NCI-H510A (cell line): ENCODE measurements at regions not wholly inside any gene's neighbourhood (a gene's known extent, or its start where the extent isn't known, plus 50 kb on each side); places are given as distances from the start of the nearest gene placed in this dataset.

Experiments
- DNase-seq: peaks from one replicate; lab custom pipeline; 2025; lab: John Stamatoyannopoulos, UW

DNA sequence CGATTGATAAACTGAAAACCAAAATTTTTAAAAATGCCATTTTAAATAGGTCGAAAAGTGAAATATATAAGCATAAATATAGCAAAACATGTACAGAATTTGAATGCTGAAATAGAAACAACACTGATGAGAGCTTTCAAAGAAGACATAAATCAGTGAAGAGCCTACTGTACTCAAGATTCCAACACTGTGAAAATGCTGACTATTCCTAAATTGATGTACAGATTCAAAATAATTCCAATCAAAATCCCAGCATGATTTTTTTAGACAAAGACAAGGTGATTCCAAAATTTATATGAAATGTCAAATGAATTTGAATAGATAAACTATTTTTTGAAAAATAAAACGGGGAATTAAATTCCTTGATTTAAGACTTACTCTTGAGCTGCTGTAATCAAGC, 1010.4 kb downstream of the TBC1D22A start:
- no peak for DNase-seq

DNA sequence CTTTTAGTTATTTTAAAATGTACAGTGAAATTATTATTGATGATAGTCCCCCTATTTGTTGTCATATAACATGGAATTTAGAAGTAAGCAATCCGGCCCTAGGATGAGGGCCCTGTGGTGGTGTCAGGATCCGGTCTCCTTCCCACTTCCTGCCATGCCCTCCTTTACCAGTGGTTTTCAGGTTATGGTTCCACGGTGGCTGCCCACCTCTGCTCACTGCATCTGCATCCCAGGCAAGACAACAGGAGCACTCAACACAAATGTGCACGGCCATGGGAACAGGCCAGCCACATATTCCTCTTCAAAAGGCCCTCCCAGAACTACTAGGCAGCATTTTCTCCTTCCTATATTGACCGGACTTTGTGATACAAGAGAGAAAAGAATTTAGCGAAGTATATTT, 1007.2 kb downstream of the TBC1D22A start:
- no peak for DNase-seq

DNA sequence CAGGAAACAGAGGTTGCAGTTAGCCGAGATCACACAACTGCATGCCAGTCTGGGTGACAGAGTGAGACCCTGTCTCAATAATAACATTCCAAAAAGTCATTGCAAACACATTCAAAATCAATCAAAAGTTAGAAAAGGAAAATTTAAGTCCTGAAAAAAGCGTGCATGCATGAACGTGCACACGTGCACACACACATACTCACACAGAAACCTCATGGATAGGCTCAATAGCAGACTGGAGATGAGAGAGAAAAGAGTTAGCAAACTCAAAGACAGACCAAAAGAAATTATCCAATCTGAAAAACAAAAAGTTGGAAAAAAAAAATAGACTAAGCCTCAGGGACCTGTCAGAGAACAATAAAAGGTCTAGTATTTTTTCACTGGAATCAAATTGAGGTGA, 1005.6 kb downstream of the TBC1D22A start:
- DNase-seq, result no peak

DNA sequence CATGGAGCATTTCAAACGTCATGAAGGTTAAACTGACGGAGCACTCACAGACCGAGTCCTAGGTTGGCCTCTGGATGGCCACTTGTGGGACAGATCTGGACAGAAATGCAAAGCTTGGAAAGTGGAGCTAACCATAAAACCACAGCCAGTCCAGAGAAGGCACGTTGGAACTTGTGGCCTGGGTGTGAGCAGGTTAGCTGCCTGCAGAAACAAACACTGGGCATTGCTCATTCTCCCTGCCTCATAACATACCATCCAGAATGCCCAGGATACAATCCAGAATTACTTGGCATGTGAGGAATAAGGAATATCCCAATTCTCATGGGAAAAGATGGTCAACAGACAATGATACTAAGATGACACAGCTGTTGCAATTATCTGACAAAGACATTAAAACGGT, 1005.0 kb downstream of the TBC1D22A start:
- no peak for DNase-seq

DNA sequence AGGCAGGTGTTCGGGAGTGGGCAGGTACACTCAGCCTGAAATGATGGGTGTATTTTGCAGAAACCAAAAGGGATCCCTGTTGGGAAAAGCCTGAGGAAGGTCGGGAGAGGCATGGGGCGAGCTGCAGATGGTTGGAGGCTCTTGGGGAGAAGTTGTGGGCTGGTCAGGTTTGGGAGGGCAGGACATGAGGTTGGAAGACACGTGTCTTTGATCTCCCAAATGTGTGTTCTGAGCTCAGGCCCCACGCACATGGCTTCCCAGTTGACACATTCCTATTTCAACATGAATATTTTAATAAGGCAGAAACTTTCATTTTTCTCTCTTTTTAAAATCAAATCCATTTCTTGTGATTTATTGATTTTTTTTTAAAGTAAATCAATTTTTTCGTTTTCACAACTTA, 1003.3 kb downstream of the TBC1D22A start:
- DNase-seq, result no peak

DNA sequence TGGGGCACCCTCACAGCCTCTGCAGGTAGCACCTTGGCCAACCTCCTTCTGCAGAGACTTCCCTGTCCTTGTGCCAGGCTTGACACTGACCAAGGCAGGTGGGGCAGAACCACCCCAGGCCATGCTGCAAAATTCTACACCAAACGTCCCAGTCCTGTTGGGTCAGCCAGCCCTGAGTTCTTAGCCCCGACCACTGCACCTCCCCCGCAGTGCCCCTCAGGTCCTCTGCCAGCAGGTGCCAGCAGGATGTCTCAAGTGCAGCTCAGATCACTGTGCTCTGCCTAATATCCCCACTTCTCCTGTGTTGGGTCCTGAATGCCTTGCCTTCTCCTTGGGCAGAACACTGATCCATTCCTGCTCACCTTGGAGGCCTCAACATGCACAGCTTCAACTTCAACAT, 999.7 kb downstream of the TBC1D22A start:
- no peak for DNase-seq

DNA sequence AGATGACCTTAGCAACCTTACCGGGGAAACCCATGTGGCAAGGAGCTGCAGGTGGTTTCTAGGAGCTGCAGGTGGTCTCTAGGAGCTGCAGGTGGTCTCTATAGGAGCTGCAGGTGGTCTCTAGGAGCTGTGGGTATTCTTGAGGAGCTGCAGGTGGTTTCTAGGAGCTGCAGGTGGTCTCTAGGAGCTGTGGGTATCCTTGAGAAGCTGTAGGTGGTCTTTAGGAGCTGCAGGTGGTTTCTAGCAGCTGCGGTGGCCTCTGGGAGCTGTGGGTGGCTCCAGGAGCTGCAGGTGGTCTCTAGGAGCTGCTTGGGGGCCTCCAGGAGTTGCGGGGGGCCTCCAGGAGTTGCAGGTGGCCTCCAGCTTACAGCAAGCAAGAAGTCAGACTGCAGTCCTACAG, 997.5 kb downstream of the TBC1D22A start:
- DNase-seq, result no peak

DNA sequence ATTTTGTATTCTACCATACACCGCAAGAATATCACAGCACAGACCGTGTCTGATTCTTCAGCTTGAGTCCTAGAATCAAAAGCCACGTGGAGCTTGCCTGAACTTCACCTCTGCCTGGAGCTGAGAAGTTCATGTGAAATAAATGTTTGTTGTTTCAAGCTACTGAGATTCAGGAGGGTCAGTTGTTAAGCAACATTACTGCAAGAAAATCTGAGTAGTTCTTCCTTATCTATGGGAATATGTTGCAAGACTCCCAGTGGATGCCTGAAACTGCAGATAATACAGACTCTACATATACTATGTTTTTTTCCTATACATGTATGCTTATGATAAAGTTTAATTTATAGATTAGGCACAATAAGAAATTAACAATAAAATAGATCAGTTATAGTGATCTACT, 995.3 kb downstream of the TBC1D22A start:
- DNase-seq, result no peak

DNA sequence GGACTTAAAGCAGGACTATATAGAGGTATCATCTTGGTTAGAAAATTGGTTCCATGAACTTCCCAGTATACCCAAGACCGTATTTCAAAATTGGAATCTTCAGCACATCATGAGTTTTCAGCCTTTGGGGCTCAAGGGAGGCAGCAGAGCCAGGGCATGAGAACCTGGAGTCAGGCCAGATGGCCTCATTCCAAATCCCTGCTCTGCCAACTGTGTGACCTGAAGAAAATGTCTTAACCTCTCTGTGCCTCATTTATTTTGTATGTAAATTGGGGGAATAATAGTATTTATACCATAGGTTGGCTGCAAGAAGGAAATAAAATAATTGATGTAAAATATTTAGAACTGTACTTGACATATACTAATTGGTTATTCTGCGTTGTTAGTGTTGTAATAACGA, 987.6 kb downstream of the TBC1D22A start:
- no peak for DNase-seq

DNA sequence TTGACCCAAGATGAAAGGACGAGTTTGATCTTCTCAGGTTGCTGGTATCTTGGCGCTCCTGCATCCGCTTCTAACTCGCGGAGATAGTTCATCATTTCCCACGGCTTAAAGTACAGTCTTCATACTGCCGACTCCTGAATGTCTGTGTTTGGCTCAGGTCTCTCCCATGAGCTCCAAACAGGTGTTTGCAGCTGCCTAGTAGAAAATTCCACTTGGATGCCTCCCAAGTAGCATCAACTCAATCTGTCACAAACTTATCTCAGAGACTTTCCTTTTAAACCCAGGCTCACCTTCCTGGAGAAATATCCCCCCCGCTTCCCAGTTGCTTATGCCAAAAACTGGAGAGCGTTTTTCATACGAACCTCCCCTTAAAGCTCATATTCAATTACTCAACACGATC, 986.5 kb downstream of the TBC1D22A start:
- no peak for DNase-seq

DNA sequence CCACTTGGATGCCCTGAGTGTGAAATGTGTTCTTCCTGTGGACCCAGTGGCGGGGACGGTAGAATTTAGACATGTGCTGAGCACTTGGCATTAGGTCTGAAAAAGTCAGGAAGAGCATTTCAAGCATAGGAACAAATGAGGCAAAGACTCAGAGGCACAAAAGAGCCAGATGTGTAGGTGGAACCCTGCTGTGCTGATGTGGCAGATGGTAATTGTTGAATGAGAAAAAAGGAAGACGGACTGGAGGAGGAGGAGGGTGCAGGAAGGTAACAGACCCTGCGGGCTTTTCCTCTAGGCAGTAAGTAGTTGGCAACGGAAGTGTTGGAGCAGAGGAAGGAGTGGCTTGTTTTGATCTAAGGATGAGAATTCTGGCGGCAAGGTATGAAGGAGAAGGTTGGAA, 985.8 kb downstream of the TBC1D22A start:
- no peak for DNase-seq

DNA sequence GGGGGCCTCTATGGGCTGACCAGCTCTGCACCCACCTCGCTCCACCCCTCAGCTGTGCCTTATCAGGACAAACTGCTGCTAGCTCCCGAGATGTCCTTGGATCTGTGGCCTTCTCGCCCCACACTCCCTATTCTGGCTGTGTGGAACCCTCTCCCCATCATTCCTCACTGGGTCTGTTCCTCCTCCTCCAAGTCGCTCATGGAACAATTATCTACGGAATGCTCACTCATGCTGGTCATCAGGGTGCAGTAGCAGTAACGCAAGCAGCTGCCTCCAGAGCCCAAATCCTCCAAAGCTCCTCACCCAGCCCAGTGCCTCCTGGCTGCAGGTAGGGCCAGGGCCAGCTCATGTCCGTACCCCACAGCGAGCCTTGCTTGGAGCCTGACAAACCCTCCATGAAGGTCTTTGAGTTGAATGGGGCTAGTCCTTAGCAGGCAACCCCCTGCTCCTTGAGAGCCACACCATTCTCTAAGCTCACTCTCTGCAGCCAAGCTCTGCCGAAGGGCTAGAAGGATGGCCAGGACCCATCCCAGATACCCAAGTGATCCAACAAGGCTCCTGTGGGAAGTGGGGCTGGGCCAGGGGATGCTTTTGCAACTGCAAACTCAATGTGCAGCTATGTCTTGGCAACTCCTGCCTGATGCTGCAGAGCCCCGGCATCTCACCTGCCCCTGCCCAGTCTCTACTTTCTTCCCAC, 977.8 kb downstream of the TBC1D22A start:
- no peak for DNase-seq

DNA sequence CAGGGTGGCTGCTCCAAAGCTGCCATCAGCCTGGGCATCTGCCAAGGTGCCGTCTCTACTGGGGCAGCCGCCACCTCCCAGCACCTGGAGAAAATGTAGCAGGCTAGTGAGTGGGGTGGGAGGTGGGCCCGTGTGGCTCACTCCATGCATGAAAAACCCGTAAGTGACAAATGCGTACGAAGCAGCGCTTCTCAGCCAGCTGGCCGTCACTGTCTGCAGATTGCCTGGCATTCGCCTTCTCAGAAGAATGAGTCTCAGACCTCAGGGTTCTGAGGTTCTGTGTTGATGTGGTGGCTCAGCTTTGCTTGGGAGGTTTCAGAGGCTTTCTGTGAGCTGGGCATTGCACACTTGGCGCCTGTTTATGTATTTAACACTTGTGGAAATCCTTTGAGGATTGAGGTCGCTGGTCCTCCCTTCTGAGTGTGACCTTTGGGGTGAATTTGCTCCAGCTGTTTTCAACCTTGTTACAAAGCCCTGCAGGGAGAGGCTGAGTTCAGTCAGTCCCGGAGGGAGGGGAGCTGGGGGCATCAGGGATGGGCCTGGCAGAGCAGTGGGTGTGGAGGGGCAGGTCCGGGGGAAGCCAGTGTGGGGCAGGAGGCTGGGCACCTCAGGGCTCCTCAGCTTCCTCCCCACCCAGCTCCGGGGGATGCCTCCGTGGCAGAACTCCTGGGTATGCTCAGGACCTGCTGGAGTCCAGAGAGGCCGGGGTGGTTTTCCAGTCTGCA, 977.0 kb downstream of the TBC1D22A start:
- DNase-seq, result no peak

DNA sequence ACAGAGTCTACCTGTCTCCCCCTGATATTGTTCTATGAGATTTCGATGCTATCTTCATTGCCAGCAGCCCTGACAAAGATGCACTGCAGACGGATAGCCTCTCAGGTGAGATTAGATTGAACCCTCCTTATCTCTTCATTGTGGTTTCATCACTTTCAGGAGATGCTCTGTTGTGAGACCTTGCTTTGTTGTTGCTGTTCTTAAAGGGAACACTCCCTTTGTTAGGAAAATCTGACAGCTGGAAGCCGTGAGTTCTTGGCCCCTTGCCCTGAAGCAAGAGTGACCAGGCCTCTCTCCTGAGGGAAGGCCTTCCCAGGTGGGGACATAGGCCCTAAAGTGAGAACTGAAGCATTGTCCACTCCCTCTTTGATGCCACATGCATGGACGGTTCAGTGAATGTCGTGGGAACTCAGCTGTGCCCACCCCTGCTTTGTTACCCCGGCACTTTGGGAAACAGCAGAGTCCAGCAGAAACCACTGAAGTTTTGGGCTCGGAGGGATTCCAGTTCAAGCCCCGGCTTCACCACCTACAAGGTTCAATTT, 976.1 kb downstream of the TBC1D22A start:
- DNase-seq, result no peak

DNA sequence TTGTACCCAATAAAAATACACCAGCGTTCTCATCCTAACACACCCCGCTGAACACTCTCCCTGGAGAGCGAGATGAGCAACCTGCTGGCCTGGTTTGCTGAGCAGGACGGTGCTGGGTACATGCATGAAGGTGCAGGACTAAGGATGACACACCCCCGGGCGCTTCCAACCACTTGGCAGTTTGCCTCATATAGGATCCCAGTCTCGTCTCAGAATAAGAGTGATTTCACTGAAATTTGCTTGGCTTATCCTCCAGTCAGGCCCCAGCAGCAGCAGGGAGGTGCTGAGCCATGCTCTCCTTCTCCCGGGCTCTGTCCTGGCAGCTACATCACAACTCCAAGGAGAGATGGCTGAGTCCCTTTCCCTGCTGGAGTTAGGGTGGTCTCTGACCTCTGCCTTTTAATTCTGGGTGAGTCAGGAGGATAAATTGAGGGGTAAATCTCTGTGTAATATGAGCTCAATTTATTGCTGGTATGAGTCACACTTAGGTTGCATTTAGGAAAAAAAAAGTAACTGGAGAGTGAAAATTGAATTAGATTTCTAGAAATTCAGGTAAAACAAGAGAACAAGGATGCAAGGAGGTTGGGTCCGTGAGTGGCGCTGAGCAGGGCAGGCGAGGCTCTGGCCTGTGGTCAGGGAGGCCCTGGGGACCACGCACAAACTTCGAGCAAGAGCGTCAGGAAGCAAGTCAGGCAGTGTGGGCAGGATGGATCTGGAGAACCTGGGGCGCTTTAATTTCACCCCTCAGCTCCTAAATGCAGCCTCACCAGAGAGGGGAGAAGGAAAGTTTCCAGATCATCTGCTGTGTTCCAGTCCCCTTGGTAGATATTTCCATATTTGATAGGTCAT, 974.0 kb downstream of the TBC1D22A start:
- DNase-seq, result no peak

DNA sequence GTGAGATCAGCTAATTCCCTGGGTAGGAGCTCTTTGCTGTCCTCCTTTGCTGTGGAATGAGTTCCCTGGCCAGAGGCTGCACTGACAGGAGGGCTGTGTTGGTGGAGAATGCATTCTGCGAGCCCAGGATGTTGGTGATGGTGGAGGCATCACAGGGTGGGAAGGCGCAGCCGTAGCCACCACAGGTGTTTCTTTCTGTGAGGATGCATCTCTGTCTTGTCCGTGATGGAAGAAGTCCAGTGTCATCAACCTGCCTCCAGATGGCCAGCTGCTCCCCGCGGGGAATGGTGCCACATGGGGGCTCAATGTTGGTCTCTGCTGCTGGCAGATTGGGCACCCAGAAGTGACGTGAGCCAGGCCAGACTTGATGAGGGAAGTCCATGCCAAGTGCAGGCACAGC, 972.1 kb downstream of the TBC1D22A start:
- no peak for DNase-seq

DNA sequence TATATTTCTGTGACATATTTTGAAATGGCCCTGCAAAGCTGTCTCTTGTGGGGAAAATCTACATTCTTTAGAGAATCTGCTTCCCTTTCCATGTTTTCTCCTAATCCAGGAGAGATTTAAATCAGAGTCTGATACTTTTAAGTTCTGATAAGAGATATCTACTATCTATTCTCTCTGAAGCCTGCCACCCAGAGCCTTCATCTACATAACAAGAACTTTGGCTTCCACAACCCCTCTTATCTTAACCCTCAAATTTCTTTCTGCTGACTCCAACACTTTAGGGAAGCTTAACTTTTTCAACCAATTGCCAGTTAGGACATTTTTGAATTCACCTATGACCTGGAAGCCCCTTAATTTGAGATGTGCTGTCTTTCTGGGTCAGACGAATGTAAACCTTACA, 965.2 kb downstream of the TBC1D22A start:
- DNase-seq, result no peak

DNA sequence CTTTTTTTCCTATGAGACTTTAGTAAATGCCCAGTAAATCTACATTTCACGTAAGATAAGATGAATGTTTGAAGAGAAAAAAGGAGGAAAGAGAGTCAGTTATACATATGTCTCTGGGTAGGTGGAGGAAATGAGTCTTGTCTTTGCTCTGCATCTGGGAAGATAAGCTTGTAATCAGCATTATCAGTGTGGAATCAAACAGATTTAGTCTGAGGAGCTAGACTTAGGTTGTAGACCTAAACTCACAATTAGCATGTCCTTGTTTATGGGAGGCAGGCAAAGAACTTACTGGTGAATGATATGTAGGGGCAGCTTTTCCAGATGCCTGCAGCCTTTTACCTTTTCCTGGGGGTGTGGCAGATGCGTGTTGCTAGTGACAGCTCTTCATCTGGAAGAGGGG, 962.3 kb downstream of the TBC1D22A start:
- DNase-seq, result no peak

DNA sequence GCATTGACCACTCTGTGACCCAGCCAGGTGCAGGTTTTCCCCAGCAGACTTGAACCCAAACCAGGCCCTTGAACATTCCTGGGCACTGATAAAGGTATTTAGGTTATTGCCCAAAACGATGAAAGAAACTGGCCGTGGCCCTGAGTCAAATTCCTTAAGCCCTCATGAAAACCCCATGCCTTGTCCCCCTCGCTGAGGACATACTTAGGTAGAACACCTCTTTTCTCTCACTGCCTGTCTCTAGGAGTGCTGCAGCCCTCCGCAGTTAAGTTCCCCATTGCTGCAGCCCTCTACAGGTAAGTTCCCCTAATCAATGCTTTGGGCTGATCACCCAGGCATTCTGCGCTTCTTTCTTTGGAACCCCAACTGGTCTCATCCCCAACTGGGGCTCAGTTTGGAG, 961.6 kb downstream of the TBC1D22A start:
- no peak for DNase-seq

DNA sequence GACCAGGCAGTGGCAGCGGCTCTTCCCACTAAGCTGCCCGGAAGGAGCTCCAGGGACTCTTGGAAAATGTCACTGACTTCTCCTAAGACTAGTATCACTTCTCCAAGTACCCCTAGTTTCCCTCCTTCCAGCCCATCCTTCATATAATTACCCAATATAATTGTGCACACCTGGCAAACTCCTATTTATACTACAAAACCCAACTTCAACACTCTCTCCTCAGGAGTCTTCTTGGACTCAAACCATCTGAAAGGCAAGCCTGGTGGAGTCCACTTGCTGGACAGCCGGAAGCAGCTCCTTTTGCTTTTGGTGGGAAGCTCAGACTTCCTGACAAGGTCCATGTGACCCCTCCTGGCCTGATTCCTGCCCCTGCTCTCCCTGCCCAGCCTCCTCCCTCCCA, 955.9 kb downstream of the TBC1D22A start:
- no peak for DNase-seq

DNA sequence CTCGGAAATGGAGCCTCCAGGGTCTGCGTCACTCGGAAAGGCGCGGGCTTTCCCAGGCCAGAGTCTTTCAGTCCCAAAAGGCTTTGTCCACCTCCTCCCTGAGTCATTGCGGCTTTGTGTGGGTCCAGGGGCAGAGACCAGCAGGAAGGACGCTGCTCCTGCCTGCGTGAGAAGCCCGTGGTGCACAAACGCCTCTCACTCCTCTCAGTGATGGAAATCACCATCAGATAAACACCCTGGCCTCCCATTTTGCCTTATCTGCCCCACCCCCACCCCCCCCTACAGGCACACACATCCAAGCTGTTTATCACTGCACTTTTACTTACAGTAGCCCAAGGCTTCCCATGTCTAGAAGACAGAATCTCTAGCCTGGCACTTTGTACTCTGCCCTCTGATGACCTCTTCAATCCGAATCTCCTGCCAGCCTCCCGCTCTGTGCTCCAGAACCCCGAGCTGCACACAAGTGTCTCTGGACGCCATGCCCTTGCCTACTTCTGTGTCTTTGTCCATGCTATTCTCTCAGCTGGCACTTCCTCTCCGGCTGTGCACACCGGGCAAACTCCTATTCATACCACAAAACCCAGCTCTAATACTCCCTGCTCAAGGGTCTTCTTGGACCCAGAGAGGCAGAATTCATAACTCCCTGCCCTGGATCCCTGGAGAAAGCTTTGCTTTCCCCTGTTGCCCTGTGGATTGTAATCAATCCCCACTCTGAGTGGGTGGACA, 954.6 kb downstream of the TBC1D22A start:
- no peak for DNase-seq
